ENCODE measurements at regions not wholly inside any gene's neighbourhood (a gene's known extent, or its start where the extent isn't known, plus 50 kb on each side); places are given as distances from the start of the nearest gene placed in this dataset.
"Not testable (repeated sequence)": the region's sequence is repeated elsewhere in the genome, so short reads cannot be mapped to it uniquely, and the experiment has no call there.

DNA sequence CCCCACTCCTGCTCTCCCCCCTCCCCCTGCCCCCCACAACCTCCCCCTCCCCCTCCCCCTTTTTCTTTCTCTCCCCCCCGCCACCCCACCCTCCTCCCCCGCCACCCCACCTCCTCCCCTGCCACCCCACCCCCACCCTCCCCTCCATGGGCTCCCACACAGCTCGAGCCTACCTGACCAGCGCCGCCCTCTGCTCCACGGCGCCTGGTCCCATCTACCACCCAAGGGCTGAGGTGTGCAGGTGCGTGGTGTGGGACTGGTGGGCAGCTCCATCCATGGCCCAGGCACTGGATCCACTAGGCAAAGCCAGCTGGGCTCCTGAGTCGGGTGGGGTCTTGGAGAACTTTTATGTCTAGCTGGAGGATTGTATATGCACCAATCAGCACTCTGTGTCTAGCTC is 68.3 kb upstream of the KCNAB1 start:
- in situ Hi-C loops (cut with MboI; ENCODE audit: low pct_unique_long_range_greater_than_20kb in 2 of 9, low sequenced_read_pairs in 9 of 9, unreplicated experiment in 9 of 9) = no loop called here
- Histone ChIP-seq H3K27ac (no peak overlapping the region), H3K4me1 (replicated peaks in 1 of 2) (no peaks in the 10 kb centered on the region), H3K4me3 (no peak overlapping the region)
- ATAC-seq (replicated peaks in 6 of 8) = no peak
- WGBS, 10 experiments = no CpG with 5 or more reads among the region's 9 CpGs

DNA sequence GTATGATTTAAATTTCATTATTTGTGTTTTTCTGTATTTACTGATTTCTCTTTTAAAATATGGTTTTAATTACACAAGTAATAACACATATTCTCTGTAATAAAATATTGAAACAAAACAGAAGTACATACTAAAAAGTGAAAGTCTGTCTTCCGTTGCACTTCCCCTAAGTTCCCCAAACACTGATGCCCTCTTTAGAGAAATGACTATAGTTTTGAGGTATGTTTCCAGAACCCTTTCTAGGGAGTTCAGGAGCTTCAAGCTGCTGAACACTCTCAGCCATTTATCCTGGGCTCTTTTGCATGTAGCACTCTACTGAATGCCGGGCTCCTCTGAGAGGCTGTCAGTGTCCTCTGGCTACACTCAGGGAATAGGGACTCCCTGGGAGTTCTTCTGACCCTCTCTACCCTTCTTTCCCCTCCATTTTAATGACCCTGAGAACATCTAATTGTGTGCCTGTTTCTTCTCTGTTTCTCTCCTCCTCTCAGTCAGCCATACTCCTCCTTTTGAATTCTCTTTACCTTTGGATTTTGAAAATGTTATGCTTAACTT is 60.4 kb upstream of the KCNAB1 start:
- Histone ChIP-seq H3K4me1 (replicated peaks in 1 of 2) (no peaks in the 10 kb centered on the region), H3K27ac (no peak overlapping the region), H3K4me3 (no peak overlapping the region)
- ATAC-seq (replicated peaks in 6 of 8) = peak in 1 of 8 experiments; percentile 27
- in situ Hi-C loops (cut with MboI; ENCODE audit: low pct_unique_long_range_greater_than_20kb in 2 of 9, low sequenced_read_pairs in 9 of 9, unreplicated experiment in 9 of 9) = no loop called here
- WGBS, 10 experiments = 0 to 92% (median 45%) methylated on average over 1 to 2 of the region's 2 CpGs; no CpG with 5 or more reads in 4 of the 10 experiments

DNA sequence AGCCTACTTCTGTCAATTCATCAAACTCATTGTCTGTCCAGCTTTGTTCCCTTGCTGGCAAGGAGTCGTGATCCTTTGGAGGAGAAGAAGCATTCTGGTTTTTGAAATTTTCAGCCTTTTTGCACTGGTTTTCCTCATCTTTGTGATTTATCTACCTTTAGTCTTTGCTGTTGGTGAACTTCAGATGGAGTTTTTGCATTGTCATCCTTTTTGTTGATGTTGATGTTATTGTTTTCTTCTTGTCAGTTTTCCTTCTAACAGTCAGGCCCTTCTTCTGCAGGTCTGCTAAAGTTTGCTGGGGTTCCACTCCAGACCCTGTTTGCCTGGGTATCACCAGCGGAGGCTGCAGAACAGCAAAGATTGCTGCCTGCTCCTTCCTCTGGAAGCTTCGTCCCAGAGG is 52.2 kb upstream of the KCNAB1 start:
- H3K4me3 ChIP-seq; H3K4me1 ChIP-seq (replicated peaks in 1 of 2); in situ Hi-C loops (cut with MboI; ENCODE audit: low pct_unique_long_range_greater_than_20kb in 2 of 9, low sequenced_read_pairs in 9 of 9, unreplicated experiment in 9 of 9); H3K27ac ChIP-seq; ATAC-seq (replicated peaks in 6 of 8): not testable (repeated sequence)
- WGBS, 10 experiments = 40 to 100% (median 86%) methylated on average over 1 of the region's 3 CpGs; no CpG with 5 or more reads in 4 of the 10 experiments

DNA sequence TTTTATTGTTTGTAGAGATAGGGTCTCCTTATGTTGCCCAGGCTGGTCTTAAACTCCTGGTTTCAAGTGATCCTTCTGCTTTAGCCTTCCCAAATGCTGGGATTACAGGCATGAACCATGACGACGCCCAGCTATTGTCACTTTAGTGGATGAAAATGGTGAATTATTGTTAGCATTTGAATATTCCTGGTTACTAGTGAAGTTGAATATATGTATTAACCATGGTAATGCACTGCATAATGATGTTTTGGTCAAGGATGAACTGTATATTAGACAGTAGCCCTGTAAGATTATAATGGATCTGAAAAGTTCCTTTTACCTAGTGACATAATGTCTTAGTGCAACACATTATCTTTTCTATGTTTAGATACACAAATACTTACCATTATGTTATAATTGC is 50.4 kb upstream of the KCNAB1 start:
- in situ Hi-C loops (cut with MboI; ENCODE audit: low pct_unique_long_range_greater_than_20kb in 2 of 9, low sequenced_read_pairs in 9 of 9, unreplicated experiment in 9 of 9) = no loop called here
- 30 to 100% (median 92%) methylated on average over 2 of the region's 2 CpGs; no CpG with 5 or more reads in 4 of the 10 experiments for WGBS, 10 experiments
- Histone ChIP-seq H3K4me3 (no peak overlapping the region), H3K27ac (no peak overlapping the region), H3K4me1 (replicated peaks in 1 of 2) (no peaks in the 10 kb centered on the region)
- ATAC-seq (replicated peaks in 6 of 8) = peak in 3 of 8 experiments; percentile 53 to 65 (median 65)
